Fibroblast of skin of left biceps (primary cell): ENCODE measurements at regions not wholly inside any gene's neighbourhood (a gene's known extent, or its start where the extent isn't known, plus 50 kb on each side); places are given as distances from the start of the nearest gene placed in this dataset.
"Not testable (repeated sequence)": the region's sequence is repeated elsewhere in the genome, so short reads cannot be mapped to it uniquely, and the experiment has no call there.

Source experiments
- DNase-seq, 2 experiments: peaks; one replicate each; pipeline ENCODE4 v3.0.0-alpha.2; 2013; ENCODE audit warnings: low read depth in 2 of 2

DNA sequence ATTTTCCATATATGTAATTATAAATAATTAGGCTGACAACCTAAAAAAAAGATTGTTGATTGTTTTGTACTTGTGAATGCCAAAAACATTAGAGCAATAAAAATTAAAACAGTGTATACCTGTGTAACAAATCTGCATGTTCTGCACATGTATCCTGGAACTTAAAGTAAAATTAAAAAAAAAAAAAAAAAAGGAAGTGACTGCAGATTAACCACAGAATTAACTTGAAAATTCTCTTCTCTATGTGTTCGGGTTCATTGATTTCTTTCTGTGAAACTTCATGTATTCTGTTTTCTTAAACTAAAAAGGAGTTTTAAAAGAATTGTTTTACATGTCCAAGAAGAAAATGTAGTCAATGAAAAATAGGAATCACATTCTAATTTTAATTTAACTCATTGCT is 95.7 kb downstream of the FASLG start:
- DNase-seq, result no peak

DNA sequence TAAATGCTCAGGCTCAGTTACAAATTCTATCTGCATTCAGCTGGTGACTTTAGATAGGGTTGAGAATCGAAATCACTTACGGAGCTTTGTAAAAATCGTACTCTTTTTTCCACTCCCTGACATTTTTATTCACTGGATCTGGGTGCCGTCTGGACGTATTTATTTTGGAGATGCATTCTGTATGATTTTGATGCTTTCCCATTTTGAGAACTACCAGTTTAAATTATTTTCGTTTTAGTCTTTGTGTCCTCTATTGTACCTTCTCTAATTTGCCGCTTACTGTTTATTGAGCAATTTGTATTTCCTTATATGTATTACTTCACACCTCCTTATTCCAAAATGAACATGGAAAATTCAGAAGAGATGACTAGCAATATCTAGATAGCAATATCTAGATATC is 96.2 kb downstream of the FASLG start:
- DNase-seq, result no peak

DNA sequence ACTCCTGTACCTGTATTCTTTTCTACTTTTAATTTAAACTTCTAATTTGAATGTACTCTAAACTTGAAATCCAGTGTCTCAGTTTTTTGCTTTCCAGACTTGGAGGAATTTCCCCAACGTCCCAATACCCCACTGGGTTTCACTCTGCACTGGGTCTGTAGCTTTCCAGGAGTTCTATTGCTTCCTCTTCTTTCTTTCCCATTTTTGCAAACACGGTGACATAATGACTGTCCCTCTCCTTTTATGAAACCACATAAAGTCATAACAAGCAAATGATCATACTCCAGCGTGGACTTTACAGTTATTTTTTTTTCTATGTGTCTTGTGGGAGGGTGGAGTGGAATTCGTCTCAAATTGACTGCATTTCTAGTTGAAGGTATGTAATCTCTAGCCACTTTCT is 97.1 kb downstream of the FASLG start:
- DNase-seq, result no peak

DNA sequence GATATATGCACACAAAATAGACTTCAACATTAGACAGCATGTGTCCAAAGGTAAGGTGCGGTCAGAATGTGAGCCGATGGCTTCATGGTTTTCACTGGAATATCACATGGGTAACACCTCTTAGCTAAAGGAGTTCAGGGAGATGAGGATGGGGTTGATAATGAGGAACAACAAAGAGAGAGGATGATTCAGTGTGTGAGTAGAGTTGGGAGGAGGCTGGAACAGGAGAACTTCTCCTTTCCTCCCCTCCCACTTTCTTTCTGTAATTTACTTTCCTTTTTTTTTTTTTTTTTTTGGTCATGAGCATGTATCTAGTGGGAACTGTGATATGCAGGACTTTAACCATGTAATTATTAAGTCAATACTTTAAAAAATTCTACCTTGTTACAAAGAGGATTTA is 99.4 kb downstream of the FASLG start:
- no peak for DNase-seq

DNA sequence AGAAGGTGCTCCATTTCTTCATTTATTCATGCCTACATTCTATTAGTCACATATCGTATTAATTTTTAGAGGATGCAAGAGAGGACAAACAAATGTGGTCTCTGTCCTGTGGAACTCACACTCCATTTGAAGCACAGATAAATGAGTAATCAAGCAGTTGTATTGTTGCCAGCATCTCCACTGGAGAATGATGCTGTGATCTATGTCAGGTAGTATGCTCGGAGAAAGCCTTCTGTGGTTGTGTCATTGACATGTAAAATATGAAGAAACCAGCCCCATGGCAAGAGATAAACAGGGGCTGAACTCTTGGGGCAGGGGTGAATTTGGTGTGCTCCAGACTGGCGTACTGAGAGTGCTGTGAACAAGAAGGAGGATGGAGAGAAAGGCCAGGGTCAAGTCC is 101.2 kb downstream of the FASLG start:
- DNase-seq, result no peak

DNA sequence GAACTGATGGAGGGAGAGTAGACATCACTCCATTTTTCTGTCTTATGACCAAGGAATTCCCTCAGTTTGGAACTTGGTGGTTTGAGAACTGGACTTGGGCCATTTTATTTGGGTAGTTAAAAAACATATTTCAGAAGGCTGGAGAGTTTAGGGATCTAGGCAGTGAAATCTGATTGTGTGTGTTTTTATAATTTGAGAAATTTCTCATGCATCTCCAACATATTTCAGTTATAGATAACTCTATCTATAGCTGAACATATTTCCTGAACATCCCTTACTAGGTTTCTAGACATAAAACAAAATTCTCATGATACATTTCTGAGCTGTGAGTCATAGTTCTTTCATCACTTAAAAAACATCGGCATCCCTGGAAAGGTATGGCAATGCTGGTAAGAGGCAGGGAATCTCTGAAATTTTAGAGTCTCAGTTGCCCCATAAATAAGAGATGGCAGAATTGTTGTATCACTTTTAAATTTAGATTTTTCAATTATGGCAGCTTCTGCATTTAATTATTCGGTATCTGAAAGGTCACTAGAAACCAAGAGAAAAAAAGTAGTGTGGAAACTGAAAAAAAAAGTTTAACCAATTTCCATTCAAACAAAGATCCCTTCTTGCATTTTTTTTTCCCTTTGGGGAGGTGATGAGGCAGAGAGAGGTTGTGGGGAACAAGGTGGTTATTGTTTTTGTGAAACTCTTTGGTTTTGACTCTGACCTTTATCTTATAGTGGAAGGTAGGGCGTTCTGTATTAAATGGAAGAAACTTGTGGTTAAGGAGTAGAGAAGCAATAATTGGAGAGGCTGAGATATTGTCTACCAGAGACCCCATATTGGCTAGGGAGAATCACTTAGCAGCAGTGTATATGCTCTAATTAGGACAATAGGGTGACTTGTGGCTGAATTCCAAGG is 102.9 kb downstream of the FASLG start:
- peak; percentile 6 to 8 for DNase-seq

DNA sequence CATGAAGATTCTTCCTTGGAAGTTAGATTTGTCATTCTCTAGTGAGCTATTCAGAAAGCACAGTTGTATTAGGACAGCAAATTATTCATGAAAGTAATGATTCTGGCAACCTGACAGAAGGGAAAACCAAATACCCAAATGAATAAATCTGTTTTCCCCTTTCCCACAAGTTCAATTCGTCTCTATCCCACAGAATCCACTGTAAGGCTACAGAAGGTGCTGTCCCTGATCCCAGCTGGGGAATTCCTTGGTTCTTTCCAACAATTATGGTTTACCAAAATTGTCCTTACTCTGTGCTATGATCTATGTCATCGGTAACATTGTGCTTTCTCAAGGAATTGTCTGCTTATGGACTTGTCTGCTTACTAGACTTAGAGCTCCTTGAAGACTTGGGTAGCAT is 104.2 kb downstream of the FASLG start:
- no peak for DNase-seq

DNA sequence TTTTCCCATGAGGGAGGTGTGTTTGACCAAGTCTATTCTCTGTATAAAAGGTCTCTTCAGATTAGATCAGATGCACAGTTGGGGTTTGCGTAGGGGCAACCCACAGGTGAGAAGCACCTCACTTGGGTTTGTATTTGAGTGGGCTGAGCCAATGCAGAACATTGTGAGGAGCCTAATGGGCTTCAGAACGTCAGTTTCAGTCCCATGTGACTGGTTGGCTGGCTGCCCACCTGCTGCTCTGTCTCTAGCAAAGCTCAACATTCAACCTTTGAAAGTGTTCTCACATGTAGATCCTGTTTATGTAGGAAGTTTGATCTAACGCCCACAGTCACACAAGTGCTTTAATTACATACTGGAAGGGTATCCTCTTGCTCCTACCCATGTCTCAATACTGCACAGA is 105.5 kb downstream of the FASLG start:
- no peak for DNase-seq

DNA sequence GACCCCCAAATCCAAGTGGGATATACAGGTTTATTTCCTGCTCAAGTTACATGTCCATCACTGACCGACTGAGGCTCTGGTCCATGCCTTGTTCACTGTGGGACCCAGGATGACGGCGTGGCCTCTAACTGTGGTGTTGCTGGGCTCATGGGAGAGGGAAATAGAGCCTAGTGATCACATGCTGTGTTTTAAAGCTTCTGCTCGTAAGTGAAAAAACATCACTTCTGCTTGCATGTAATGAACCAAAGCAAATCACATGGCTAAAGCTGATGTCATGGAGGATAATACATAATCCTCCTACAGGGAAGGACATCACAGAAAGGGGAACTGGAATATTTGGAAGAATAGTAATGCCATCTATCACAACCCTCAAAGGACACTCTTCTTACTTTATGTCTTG is 107.6 kb downstream of the FASLG start:
- no peak for DNase-seq

DNA sequence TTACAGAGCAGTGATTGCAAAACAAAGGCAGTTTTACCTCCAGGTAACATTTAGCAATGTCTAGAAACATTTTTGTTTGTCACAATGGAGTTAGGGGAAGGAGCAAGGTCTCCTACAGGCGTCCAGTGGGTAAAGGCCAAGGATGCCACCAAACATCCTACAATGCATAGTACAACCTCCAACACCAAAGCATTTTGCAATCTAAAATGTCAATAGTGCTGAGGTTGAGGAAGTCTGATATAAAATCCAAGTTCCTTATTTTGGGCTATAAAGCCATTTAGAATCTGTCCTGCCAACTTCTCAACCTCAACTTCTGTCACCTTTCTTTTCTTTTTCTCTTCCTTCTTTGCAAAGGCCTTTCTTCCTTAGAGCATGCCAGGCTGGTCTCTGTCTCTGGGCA is 111.2 kb downstream of the FASLG start:
- DNase-seq, result no peak

DNA sequence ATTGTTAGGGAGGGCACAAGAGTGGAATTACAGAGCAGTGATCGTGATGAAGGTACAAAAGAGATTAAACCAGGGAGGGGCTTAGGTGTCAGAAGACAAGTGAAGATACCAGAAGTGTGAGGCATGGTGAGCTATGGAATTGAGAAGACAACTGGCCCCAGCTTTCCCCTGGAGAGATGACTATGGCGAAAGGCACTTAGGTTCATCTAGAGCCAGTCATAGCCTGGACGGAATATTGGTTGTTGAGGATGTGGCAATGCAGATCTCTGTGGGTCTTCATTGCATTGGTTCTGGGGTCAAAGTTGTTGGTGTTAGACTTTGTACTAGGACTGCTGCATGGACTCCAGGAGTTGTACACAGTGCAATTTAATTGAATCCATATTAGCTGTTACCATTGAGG is 115.7 kb downstream of the FASLG start:
- DNase-seq, result no peak

DNA sequence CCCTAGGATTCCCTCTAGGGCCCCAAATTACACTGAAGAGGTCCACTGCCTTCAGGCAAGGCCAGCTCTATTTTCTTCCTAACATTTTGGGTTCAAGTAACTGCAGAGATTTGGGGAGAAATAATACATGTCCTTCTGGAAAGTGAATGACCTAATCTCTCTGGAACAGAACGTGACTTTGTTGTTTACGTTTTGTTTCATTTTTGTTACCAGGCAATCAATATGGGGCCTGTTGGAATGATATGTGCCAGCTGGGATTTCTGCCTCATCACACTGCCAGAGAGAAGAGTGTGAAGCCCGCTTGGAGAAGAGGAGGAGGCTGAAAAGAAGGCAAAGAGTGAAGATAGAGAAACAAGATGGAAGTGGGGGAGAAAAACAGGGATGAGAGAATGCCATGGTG is 116.7 kb downstream of the FASLG start:
- DNase-seq, result no peak

DNA sequence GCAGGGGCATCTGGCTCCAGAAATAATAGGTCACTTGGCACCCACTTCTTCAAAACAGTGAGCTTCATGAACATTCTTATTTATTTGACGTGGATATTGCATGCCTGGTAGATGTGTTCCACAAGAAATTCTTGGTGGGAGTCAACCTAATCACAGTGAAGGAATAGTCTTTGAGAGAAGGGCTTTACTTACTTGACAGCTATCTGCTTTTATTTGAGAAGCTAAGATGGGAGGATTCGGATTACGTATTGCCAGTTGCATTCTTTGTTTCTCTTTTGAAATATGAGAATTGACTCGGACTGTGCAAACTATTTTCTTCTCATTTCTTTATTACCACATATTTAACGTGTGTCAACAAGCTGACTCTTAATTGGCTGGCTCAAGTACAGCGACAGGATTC is 117.2 kb downstream of the FASLG start:
- DNase-seq, result no peak

DNA sequence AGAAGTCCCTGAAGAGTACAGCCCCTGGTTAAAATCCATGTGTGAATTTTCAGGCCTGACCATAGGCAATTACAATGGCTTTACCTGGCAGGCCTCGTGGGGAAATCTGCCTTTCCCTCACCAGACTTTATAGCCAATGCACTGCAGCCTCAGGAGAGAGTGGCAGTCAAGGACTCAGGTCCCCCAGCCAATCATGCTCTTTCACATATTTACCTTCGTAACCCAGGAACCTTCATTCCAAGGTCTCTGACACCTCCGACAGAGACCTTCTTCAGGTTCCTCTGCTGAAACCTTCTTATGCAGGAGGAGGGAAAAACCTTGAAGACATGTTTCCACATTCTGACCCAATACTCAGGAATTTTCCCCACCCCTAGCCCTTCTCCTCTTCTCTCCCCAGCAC is 118.9 kb downstream of the FASLG start:
- DNase-seq, result no peak

DNA sequence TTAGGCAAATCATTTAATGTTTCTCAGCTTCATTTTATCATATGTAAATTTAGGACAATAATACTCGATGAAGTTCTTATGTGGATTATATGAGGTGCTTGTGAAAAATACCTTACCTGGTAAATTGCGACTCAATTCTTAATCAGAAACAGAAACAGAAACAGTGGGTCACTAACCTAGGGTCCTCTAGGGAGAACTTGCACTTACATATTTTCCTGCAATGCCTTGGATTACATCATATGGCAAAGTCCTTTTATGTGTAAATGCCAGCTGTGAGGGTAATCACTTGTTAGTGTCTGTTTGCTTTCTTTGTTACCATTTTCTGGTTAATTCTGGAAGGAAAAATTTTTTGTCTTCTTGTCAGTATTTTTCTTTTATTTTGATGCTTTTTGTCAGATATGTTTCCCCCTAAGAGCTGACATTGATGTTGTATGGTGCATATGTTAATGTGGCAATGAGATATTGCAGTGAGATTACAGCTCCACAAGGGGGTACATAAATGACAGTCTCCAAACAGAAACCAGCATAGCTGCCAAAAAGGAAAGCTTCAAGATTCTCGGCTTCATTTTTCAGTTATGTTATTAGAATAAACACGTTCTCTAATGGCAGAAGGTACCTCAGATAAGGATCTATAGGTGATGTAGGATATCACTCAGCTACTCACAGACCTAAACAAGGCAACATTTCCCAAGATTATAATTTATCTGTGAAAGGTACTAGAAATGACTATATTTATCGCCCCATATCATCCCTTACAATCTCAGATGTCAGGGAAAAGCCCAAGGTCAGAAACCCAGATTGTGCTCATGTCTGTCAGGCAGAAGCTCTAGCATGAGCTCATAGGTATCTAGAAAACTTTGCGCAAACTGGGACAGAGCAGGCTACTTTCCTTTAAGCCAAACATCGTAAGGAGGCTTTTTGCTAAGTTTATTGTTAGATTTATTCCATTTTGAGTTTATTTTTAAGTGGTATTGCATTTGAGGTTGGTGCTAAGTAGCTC is 119.9 kb downstream of the FASLG start:
- no peak for DNase-seq

DNA sequence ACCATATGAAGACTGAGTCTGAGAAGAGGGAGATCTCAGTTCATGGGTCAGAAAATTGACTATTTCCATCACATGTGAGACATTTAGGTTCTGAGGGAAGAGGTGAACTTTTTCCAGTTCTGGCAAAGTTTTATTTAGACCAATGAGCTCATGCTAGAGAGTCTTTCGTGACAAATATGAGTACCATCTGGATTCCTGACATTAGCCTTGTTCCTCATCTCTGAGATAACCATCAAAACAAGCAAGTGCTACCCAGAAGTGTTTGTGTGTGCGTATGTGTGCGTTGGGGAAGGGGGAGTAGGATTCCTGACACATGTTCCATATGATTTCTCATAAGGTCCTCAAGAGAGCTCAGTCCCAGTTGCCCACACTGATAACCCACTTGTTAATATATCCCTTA is 120.6 kb downstream of the FASLG start:
- DNase-seq, result no peak

DNA sequence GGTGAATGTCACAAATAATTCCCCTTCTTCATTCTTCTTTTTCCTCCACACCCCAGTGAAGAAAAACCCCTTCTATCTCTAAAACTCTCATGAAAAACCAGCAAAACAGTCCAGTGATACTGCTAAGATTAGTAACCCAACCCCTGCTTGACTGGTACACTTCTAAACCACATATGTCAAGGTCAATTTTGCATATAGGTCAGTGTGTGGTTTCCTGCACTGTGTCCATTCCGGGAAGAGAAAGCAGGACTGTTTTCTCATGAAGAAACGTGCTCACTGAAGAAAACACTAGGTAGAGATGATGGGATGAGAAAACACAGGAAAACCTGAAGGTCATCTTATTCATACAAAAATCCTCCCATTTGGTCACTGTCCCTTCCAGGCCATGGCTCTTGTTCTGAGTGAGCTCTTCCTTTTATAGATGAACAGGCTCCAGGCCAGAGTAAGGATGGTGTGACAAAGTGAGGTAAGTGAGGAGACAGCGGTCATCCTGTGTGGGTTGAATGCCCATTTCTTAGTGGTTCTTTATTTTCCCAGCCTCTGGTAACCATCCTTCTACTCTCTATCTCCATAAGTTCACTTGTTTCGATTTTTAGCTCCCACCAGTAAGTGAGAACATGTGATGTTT is 122.7 kb downstream of the FASLG start:
- no peak for DNase-seq

DNA sequence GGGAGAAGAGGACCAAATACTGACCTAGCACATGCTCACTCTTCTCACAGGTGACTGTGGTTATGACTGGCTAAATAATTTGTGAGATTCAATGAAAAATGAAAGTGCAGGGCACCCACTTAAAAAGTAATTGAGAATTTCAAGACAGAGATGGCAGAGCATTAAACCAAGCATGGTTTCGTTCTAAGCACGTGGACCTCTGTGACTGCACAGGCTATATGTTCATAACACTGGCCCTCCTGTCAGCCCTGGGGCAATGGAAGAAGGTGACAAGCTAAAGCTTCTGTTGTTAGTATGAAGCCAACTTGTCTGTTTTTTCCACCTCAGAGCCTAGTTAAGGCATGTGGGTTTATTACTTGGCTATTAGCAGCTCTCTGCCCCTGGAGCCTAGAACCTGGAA is 130.9 kb downstream of the FASLG start:
- no peak for DNase-seq

DNA sequence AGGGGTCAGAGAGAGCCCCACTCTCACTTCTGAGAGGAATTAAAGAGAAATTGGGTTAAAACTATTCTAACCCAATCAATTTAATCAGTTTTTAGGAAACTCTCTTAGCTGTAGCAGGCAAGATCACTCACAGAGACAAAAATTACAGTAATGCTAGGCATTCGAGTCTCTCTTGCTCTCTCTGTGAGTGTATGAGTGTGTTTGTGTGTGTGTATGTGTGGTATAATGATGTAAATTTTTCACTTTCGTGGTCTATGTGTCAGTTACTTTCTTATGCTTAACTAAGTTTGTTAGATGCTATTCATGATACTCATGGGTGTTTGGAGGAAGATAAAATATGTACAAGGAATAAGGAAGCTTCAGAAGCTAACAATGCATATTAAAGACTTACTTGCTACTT is 131.3 kb downstream of the FASLG start:
- DNase-seq, result no peak

DNA sequence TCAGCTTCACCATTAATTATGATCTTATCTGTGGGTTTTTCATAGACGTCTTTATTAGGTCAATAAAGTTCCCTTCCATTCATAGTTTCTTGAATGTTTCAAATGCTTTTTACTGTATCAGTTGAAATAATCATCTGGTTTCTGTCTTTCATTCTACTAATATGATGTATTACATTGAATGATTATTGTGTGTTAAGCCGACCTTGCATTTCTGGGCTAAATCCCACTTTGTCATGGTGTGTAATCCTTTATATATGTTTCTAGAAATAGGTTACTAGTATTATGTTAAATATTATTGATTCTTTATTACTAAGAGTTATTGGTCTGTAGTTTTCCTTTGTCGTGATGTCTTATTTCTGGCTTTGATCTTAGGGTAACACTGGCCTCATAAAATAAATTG is 134.9 kb downstream of the FASLG start:
- DNase-seq, result no peak

DNA sequence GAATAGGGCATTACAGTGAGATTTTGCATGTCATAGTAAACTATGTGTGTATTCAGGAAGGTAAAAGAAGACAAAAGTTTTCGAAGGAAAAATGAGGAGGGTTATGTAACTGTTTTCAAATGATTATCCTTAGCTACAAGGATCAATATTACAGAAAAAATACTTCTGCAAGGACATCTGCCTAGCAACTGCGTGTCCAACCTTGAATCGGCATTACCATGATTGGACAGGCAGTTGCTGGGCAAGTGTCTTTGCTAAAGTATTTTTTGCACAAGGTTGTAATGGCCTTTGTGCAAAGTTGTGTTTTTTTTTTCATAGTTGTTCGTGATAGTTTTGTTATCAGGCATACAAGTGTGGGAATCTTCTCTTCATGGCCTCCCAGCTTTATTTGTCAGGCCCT is 136.8 kb downstream of the FASLG start:
- DNase-seq, result no peak

DNA sequence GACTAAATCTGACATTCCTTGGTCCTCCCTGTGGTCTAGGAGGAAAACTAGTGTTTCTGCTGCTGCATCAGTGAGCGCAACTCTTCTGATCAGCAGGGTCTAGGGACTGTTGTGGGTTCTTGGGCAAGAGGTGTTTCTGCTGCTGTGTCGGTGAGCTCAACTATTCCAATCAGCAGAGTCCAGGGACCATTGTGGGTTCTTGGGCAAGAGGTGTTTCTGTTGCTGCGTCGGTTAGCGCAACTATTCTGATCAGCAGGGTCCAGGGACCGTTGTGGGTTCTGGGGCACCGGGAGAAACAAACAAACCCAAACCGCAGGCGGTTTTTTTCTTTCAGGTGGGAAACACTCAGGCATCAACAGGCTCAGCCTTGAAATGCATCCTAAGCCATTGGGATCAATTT is 140.9 kb downstream of the FASLG start:
- DNase-seq, result not testable (repeated sequence)
